GM19395 (cell line): ENCODE measurements at regions not wholly inside any gene's neighbourhood (a gene's known extent, or its start where the extent isn't known, plus 50 kb on each side); places are given as distances from the start of the nearest gene placed in this dataset.

ENCODE experiments used
- ATAC-seq: cut with Tn5 transposase; IDR thresholded peaks from one replicate; pipeline ENCODE4 v1.9.1; 2021; ENCODE audit warnings: mild to moderate bottlenecking, moderate library complexity; ENCODE audit not compliant: unreplicated experiment

GRCh38 chr5:40080191-40080590, 599.5 kb upstream of the PTGER4 start:
- no peak for ATAC-seq

GRCh38 chr5:40078898-40079575, 600.7 kb upstream of the PTGER4 start:
- no peak for ATAC-seq

- no peak for ATAC-seq
Observed at GRCh38 chr5:40074826-40075225, 604.9 kb upstream of the PTGER4 start.

- no peak for ATAC-seq
Observed at GRCh38 chr5:40073927-40074326, 605.8 kb upstream of the PTGER4 start.

DNA sequence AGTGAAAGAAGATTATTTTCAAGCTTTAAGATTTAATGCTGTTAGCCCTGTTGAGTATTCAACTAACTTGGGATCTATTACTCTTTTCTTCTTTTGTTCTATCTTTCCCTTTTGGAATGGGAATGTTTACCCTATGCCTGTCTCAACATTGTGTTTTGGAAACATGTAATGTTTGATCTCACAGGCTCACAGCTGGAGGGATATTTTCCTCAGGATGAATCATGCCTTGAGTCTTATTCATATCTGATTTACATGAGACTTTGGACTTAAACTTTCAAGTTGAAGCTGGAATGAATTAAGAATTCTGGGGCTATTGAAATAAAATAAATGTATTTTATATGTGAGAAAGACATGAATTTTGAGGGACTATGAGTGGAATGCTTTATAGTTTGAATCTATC, 607.8 kb upstream of the PTGER4 start:
- ATAC-seq: no peak

- ATAC-seq: no peak
Observed at GRCh38 chr5:40066616-40067015, 613.1 kb upstream of the PTGER4 start.

- ATAC-seq: no peak
Observed at GRCh38 chr5:40052808-40053207, 626.9 kb upstream of the PTGER4 start.

- no peak for ATAC-seq
Observed at GRCh38 chr5:40046792-40047191, 622.0 kb upstream of the DAB2 start.

- no peak for ATAC-seq
Observed at GRCh38 chr5:40045429-40045828, 620.6 kb upstream of the DAB2 start.

GRCh38 chr5:40043916-40044315, 619.1 kb upstream of the DAB2 start:
- no peak for ATAC-seq

DNA sequence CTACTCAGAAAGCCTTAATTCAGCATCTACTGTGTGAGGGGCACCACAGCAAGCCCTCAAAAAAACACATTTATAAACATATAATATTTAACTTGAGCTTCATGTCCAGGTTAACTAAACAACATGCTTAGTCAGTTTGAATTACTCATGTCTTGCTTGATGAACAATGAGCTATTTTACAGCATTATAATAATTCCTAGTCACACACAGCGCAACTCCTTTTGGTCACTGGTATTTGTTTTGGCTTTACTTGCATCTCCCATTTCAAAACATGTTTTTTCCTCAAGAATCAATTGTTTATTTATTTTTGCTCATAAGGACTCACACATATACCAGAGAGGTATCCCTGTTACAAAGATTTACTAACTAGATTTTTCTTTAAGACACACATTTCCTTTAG, 616.7 kb upstream of the DAB2 start:
- no peak for ATAC-seq

GRCh38 chr5:40037713-40038112, 612.9 kb upstream of the DAB2 start:
- no peak for ATAC-seq

- no peak for ATAC-seq
Observed at GRCh38 chr5:40034441-40034840, 609.7 kb upstream of the DAB2 start.

- ATAC-seq: peak; percentile 98
Observed at GRCh38 chr5:40033411-40033810, 608.6 kb upstream of the DAB2 start.

DNA sequence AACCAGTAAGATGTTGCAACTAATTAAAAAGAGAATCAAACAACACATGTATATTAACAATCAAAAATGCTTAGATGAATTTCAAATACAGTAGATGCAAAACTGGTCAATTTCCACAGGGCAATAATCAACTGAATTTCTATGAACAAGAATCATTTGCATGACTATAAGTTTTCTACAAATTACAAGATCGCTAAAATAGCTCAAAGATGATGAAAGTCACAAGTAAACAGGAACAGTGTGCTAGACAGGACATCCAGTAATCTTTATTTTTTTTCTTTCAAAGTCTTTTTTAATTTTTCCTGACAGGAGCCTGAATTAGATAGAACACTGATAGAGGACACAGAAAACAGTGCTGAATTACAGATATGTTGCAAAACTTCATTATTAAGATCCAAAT, 608.2 kb upstream of the DAB2 start:
- no peak for ATAC-seq

- no peak for ATAC-seq
Observed at GRCh38 chr5:40030661-40031060, 605.9 kb upstream of the DAB2 start.

DNA sequence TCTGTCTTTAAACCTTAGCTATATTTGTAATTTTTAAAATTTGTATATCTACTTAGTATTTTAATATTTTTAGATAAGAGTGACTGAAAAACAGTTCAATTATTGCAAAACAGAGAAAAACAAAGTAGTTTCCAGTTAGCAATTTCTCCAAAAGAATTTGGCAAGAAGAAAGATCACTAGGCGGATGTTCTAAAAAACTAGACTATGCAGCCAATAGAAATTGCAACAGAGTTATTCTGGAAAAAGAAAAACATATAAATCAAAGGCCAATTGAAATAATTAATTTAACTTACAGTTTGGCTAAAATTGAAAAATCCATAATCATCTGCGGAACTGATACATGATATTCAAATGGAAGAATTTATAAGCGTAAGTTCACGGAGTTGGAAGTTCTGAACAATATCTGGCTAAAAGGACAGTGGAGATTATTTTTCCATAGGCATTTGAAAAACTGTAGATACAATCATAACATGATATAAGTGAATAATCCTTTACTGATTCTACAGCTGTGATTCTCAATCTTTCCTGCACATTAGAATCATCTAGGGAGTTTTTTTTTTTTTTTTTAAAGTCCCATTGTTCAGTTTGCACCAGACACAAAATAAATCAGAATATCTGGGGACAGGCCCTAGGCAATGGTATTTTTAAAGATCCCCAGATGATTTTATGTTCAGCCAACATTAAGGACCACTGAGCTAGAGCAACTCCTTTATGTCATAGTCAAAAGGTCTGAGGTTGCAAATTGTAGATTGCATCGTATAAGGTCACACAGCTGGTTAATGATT, 605.1 kb upstream of the DAB2 start:
- no peak for ATAC-seq

GRCh38 chr5:40027400-40027799, 602.6 kb upstream of the DAB2 start:
- ATAC-seq: no peak

DNA sequence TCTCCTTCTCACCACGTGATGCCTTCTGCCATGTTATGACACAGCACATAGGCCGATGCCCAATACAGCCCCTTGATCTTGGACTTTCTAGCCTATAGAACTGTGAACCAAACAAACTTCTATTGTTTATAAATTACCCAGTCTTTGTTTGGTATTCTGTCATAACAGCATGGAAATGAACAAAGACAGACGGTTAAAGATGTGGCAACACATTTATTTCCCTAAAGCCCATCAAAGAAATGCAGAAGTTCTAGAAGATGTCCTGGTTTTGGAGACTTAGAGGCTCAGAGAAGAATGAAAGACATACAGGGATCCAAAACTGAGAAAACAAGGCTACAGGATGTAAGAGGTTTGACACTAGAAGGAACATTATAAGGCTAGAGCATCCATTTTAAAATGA, 600.8 kb upstream of the DAB2 start:
- no peak for ATAC-seq

DNA sequence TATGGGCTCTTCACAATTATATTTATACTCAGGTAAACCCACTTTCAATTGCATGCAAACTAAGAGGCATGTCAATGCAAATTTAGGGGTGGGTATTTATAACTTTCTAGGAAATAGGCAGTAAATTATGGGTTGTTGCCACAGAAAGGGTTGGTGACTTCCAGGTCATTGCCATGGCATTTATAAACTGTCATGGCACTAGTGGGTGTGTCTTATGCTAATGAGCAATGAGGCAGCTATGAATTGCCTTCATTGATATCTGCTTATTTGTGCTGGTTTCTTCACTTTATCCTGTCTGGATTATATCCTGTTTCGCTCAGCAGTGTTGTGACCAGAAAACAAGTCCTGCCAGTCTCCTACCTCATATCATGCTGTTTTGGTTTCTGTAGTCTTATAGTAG, 597.3 kb upstream of the DAB2 start:
- no peak for ATAC-seq

GRCh38 chr5:40021007-40021406, 596.2 kb upstream of the DAB2 start:
- ATAC-seq: no peak

DNA sequence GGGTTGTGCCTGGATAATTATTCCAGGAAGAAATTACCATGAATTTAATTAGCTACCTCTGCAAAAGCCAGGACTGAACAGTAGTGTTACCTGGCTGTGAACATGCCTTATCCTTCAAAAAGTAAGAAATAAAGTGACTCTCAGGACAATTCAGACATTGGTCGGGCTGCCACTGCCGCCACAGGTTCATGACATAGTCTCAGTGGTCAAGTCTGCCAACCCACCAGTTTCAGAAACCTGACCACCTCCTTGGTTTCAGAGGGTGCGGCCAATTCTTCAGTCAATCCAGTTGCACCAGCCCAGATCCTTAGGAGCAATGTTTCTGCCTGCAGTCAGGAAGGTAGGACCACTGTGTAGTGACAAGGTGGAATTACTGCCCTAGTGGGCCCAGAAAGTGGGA, 593.1 kb upstream of the DAB2 start:
- ATAC-seq: no peak

DNA sequence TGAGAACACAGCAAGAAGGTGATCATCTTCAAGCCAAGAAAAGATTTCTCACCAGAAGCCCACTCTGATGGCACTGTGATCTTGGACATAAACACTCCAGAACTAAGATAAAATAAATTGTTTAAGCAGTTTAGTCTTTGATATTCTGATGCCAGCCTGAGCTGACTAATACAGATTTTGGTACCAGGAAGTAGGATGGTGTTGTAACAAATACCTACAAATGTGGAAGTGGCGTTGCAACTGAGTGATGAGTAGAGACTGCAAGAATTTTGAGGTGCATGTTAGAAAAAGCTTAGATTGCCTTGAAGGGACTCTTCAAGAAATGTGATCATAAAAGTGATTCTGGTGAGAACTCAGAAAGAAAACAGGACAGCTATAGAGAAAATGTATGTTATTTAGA, 592.4 kb upstream of the DAB2 start:
- no peak for ATAC-seq
